ENCODE measurements at regions not wholly inside any gene's neighbourhood (a gene's known extent, or its start where the extent isn't known, plus 50 kb on each side); places are given as distances from the start of the nearest gene placed in this dataset.

DNA sequence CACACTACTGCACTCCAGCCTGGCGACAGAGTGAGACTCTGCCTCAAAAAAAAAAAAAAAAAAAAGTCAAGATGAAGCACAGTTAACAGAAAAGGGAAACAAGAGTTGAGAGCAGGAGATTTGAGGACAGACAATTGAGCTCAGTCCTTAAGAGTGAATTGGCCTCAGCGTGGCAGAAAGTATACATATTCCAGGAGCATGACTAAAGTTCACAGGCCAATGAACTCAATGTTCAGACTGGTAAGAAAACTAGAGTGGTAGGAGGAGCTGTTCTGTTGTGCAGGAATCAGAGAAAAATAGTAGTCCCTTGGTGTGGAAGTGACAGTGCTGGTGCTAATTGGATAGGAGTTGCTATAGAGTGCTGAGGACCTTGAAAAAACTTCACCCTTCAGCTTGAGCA lies 60.0 kb downstream of the NRN1 start:
- no peak for DNase-seq

DNA sequence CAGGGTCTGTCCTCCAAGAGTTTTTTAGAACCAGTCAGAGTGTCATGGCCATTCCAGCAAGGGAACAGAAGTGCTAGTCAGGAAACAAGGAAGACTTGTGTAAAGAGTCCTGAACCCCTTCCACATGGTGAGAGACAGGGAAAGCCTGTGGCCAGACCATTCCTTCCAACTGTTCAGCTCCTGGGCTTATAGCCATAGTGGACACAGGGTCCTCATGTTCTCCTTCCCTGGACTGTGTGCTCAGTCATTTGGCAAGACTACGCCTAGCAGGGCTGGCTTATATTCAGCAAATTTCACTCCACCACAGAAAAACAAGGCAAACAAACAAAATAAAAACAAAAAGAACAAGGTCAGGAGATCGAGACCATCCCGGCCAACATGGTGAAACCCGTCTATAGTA lies 60.5 kb downstream of the NRN1 start:
- no peak for DNase-seq

DNA sequence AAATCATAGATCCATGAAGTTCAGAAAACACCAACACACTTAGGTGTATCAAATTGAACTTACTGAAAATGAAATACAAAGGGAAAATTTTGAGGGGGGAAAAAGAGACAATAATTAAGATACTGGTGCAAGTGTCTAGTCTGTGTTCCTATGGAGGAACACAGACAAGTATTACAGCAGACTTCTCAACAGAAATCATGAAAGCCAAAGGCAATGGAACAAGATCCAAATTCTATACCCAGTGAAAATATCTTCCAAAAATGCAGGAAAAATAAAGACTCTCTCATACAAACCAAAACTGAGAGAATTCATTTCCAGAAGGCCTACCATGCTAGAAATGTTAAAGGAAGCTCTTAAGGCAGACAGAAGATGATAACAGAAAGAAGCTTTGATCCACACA lies 63.1 kb downstream of the NRN1 start:
- DNase-seq, result no peak

DNA sequence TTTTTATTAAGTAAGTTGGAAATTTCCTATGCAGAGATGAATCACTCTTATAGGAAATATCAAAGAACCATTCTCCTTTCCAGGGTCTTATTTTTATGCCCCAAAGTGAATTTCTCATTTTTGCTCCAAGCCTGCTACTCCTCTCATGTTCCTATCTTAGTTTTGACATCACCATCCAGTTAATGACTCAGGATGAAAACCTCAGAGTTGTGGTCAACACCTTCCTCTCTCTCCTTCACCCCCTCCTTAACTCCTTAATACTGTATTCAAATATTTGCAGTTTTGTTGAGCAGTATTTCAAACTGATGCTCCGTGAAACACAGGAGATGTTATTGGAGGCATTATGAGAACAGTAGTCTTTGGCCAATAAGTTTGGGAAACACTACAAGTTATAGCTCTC lies 64.1 kb downstream of the NRN1 start:
- DNase-seq, result no peak

DNA sequence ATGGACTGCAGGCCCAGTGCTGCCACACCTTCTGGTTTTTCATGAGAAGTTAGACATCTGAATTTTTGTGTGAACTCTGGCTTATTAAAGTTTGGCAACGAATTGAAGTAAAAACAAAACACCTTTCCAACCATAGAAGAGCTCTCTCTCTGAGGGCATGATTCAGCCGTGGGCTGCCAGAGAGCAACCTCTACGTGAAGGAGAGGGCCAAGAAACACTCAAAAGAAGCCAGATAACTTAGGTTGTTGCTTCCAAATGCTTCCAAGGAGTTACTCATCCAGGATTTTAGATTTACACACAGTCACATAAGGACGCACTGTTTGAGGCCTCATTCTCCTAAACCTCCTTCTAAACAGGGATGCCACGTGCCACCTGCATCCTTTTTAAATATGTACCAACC lies 65.5 kb downstream of the NRN1 start:
- no peak for DNase-seq

DNA sequence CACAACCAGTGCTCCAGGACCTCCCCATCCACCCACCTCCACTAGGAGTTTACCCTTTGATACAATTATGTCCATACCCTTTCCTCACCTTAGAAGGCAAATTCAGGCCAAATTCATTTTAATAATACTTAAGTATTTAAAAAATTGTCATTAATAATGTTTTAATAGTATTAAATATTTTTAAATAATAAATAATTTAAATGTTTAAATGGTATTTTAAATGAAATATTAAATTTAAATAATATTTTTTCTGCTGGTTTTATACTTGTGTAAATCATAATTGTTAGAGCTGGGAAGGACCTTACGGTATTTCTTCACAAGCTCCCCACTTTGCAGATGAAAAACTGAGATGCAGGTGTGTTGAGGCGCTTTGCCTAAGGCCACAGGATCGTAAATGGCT lies 67.8 kb downstream of the NRN1 start:
- DNase-seq, result no peak

DNA sequence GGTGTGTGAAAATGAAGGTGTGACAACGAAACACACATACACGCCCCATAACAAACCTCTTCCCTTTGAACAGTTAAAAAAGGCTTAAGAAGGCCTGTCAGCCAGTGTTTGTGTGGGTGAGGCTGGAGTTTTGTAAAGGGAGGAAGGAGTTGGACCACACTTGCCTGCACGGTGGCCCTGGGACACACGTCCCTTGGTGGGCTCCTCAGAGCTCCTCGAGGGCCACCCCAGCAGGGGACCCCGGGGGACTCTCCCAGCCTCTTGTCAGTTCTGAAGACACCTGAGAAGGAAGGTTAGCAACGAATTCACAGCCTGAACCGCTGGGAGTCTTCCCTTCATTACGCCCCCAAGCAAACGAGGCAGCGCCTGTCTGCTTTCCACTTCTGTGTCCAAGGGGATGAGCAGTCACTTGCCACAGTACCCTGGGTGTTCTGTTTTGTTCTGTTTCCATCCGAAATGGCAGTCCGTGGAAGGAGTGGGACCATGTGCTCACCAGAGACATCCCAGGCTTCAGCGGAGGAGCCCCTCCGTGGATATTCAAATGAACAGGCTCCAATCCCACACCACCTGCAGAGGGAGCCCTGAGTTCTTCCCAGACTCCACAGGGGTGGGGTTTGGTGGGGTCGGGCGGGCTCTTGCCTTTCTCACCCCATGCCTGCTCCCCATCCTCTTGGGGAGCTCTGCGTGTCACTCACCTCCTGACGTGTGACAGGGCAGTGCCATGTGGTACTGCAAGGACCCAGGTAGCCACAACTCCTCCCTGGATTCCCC lies 68.6 kb downstream of the NRN1 start:
- DNase-seq, result no peak

DNA sequence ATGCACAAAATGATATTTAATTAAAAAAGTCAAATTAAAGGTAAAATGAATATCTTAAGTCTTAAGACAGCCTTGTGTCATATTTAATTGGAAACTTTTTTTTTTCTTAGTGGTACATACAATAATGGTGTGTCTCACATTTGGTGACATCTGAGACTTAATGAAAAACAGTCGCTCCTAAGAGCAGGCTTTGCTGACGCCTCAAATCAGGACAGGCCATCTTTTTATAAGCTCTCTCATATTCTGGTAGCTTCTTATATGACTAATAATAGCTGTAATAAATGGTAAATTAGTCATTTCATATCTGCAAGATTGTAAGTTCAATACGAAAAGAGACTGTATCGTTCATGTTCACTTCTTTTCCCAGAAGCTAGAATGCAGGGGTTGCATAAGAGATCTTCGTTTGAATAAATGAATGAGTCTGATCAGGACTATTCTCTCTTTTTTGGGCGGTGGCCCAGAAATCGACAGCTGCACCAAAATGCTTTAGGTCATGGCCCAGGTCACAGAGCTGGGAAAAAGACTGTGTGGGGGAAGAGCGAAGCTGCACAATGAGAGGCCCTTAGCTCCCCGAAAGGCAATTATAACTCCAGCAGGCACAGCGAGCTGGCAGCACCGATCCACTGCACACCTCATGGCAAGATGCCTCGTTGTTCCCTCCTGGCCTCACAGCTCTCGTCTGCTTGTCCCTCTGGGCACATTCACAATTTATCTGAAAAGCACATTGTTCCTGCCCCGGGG lies 69.4 kb downstream of the NRN1 start:
- no peak for DNase-seq

DNA sequence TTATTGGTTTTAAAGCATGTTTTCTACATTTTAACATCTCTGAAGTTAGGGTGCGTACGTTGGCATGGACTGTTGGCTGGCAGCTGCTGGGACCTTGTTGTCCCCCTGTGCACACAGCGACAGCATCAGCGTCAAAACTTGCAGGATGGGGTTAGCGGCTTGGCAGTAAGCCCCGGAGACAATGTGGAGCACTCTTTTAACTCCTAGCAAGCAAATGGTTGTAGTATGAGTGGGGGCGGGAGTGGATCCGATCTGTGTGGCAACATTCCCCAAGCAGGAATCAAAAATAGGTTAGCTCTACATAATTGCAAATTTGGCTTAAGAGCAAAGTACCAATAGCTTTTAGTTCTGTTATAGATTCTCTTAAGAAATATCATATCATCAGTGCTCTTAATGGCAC lies 70.1 kb downstream of the NRN1 start:
- no peak for DNase-seq

DNA sequence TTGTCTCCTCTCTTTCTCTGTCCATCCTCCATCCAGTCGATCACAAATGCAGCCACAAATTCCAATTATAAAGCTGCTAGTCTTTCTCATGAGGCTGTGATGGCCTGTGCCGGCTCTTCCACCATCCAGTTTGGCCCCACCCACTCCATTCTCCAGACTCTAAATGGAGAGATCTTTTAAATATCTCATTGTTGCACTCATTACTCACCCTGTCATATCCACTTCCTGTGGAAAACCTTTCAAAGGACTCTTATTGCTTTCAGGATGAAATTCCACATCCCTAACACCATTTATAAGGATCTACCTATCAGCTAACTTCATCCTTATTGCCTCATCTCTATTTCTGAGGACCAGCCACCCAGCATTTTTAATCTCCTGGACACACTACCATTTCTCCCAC lies 70.6 kb downstream of the NRN1 start:
- no peak for DNase-seq

DNA sequence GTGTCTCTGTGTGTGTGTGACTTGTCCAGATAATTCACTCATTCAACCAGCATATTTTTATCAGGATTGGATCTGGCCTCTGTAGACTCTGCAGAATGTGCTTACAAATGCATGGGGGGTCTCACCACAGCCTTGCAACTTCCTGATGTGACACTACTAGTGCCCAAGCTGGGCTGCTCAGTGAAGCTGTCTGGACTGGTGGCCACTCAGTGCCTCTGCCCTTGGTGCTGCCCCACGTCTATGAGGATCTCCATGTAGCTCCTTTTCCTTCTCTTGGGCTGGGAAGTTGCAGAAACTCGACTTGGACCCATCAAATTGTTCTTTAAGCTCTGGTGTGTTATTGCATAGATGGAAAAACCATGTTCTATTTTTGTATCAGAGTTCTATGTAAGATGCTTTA lies 75.8 kb downstream of the NRN1 start:
- DNase-seq, result no peak

DNA sequence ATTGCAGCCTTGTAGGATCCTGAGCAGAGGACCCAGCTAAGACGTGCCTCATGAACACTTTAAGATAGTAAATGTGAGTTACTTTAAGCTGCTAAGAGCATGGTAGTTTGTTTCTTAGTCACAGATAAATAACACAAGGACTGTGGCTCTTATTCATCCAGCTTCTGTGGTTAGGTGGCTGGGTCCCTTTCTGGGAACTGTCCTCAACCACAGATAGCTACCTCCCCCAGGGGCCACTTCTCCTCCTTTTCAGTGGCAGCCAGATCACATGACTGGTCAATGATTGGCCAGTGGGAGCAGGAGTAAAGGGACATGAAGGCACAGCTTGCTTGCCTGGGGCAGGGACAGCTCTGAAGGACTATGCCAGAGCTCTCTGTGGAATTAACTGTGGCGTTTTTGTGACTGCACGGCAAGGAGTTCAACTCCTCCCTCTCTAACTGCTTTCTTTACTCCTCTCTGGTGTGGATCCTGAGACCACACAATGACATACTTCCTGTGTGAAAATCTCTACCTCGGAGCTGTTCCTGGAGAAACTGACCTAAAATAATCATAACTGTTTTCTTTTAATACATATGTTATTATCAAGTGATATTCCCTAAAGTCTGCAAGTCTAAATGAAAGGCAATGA lies 76.5 kb downstream of the NRN1 start:
- no peak for DNase-seq

DNA sequence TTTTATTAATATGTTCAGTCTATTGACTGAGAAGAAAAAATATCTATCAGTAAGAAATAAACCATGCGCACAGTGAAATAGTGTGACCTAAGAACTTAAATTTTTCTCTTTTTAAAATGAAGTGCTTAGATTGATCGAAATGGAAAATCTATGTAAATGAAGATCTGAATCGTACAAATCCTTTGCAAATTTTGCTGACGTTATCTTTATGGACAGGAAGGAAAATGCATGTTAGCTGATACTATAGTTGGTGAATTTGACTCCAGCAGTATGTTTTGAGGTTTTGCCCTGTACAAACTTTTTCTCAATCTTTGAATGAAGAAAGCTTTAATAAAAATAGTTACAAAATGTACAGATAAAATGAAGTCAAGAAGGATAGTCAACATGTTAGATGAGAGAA lies 82.9 kb downstream of the NRN1 start:
- DNase-seq, result no peak

DNA sequence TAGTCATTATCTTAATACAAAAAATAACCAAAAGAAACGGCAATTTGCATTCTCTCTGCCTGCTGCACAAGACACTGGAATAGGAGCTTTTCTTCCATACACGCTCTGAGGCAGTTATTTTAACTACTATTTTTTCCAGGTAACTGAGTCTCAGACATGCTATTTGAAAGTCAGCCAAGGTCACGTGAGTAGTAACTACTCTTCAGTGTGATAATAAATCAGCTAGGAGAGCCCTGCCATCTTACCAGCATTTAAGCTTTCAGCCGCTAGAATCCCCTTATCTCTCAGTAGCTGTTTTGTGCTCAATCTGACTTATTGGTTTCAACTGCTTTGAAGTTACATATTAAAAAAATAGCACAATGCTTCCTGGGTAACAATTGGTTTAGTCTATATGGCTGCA lies 84.5 kb downstream of the NRN1 start:
- no peak for DNase-seq

DNA sequence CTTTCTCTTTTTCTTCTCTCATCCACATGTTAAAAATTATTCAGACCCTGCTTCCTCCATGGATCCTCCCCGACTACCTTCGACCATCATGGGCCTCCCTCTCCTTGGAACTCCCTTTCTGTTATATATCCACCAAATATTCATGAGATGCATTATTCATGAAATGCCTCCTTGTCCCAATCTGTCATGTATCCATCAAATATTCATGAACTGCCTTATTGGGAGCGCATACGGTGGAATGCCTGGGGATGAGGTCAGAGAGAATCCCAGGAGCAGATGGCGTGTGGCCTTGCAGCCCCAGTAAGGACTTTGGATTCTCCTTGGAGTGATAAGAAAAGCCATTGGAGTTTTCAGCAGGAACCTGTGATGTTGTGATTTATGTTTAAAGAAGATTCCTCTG lies 97.0 kb downstream of the NRN1 start:
- no peak for DNase-seq

DNA sequence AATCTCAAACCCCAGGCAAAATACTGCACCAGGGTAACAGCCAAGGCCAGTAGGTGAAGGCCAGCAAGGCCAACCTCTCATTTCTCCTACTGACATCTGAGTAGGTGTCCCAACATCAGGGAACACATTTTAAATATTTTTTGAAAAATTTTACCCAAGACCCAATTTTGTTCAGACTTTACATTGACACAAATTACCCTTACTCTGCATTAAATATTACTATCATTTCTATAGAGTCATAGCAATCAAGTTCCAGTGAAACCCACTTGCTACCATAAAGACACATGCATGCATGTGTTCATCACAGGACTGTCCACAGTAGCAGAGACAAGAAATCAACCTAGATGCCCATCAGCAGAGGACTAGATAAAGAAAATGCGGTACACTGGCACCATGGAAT lies 99.9 kb downstream of the NRN1 start:
- DNase-seq, result no peak

DNA sequence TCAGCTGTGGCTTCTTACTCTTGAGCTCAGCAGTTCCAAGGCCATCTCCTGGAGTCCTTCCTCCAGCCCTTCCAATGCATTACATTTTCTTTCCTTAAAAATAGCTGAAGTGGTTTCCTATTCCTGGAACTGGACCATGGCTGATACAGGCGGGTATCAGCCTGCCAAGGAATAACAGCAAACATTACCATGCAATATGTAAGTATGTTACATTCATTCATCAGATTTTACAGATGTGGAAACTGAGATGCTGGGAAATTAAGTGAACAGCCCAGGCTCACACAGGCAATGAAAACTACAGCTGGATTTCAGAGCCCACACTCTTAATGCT lies 100.4 kb downstream of the NRN1 start:
- no peak for DNase-seq

DNA sequence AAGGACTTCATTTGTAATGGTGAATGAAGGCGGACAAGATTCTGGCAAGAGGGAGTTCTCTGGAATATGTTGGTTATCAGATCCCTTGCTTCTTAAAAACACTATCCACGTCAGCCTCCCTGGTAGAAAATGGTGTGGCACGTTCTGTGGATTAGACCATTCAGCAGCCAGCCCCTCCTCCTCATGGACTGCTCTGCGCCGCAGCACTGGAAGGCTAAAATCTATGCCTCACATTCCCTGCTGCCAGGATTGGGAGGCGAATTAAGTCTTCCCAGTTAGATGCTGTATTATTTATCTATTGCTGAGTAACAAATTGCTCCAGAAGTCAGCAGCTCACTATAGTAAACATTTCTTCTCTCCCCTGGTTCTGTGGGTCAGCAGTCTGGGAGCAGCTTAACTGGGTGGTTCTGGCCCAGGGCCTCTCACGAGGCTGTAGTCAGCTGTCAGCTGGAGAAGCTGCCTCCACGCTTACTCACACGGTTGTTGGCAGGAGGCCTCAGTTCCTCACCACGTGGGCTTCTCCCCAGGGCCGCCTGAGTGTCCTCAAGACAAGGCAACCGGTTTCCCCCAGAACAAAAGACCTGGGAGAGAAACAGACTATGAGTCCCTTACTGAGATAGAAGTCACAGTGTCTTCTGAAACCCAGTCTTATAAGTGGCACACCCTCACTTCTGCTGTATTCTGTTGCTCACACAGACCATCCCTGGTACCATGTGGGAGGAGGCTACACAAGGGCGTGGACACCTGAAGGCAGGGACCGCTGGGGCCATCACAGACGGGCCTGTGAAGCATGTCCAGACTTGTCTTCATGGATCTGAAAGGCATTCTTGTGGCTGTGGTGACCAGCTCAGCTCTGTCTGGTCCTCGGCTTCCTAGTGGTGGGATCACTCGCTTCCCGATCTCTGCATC lies 101.0 kb downstream of the NRN1 start:
- DNase-seq, result no peak

DNA sequence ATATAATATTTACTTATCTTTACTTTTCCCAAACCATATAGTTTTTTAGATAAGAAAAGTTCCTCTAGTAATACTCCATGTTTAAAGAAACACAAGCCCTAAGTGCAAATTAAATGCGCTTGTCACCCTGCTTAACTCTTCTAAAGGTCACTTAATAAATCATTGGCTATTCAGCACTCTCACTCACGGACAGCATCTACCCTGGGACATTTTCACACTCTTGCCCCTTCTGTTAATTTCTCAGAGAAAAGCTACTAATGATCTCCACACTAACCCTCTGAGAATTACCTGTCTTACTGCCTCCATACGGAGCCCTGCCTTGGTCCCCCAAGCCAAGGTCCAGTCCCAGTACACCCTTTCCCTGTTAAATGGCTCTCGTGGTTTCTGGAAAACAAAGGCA lies 102.2 kb downstream of the NRN1 start:
- DNase-seq, result no peak

DNA sequence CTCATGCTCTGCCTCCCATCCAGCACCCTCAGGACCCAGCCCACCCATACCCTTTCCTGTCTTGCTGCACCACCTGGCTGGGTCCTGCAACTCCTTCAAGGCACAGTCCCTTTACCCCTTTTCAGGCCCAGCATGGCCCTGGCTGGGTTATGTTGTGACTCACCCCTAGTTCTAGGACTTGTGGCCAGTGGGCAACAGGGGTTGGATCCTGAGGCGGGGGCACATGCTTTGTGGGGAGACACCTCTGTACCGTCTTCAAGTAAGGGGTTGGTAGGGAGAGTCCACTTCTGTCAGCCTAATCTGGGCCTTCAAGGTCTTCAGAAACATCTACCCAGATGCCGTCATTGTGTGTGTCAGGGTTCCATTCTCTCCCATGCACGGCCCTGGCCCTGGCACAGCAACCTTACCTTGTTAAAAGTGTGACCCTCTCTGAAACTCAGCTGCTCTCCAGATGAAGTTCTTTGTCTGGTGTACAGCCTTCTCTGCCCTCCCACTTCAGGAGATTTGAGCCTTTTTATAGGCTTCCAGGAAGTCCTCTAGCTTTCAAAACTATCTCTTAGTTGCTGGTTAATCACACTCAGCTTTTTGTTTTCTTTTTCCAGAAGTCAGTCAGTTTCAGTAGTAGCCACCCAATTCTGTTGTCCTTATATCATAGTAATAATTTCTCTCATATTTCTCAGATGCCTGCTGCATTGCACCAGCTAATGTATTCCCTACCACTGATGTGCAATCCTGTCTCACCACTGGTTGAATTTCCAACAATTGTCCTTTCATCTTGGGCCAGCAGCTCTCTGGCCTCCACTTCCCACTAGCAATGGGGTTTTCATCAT lies 107.3 kb downstream of the NRN1 start:
- DNase-seq, result no peak

DNA sequence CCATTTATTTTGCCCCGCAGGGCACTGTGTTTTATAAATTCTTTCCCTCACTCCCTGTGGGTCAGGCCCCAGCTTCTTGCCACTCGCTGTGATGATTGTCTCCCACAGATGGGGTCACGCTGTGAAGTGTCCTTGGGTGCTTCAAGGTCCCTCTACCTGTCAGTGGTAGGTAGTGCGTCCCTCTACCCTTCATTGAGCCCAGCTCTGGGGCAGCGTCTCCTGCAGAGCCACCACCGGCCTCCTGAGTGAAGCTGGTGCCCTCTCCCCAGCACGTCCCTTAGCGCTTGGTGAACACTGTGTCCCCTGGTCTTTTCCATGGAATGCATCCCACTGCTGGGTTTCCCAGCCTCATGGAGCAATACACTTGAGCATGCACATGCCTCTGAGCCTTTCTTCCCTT lies 108.2 kb downstream of the NRN1 start:
- DNase-seq, result no peak

DNA sequence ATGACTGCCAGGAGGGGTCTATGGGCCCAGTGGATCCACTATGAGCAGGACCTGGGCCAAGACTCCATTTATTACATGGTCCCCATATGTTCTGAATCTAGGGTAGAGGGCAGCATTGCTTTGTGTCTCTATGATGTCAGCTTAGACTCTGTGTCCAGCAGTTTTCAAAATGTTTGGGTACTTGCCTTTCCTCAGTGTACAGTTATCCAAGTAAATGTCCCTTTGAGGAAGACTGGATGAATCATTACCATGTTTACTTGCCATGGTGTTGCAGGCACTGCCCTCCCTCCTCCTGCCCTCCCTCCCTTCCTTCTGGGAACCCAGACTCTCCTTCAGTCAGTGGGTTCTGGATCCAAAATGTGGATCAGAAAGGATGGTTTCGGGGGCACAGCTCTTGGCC lies 108.6 kb downstream of the NRN1 start:
- DNase-seq, result no peak
